KOPT-K1 (cell line): ENCODE measurements at regions not wholly inside any gene's neighbourhood (a gene's known extent, or its start where the extent isn't known, plus 50 kb on each side); places are given as distances from the start of the nearest gene placed in this dataset.

Source experiments
- H3K27ac ChIP-seq: fragments of 200-600 bp; sonication (generic); 2 replicates; pipeline ENCODE4 v1.5.1; 2016; ENCODE audit warnings: antibody characterized with exemption, mild to moderate bottlenecking, low read depth, low read length; ENCODE audit not compliant: poor library complexity, severe bottlenecking
- H3K36me3 ChIP-seq: fragments of 200-600 bp; sonication (generic); 2 replicates; pipeline ENCODE4 v1.5.1; 2017; ENCODE audit warnings: antibody characterized with exemption, mild to moderate bottlenecking, low read length, moderate library complexity; ENCODE audit not compliant: insufficient read depth
- H3K9me3 ChIP-seq: fragments of 200-600 bp; sonication (generic); 2 replicates; pipeline ENCODE4 v1.5.1; 2017; ENCODE audit warnings: antibody characterized with exemption, low read length, mild to moderate bottlenecking; ENCODE audit not compliant: insufficient read depth, poor library complexity, severe bottlenecking

DNA sequence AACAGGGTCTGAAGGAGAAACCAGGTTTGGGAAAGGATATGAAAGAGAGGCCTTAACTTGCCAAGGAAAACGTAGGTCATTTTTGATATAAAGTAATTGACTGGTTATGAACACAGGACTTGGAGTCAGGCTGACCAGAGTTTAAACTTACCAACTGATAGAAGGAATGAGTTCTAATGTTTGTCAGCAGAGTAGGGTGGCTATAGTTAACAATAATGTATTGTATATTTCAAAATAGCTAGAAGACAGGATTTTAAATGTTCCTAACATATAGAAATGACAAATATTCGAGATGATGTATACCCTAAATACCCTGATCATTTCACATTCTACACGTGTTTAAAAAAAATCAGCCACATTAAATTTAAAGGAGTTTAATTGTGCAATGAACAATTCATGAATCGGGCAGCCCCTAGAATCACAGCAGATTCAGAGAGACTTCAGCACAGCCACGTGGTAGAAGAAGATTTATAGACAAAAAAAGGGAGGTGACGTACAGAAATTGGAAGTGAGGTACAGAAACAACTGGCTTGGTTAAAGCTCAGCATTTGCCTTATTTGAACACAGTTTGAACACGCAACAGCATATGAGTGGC, 52.5 kb upstream of the PLEKHG7 start:
- H3K9me3 ChIP-seq = no peaks in the 10 kb centered on the region
- H3K36me3 ChIP-seq = no peaks in the 10 kb centered on the region
- no peak overlapping the region for H3K27ac ChIP-seq

- Histone ChIP-seq H3K9me3 (no peaks in the 10 kb centered on the region), H3K27ac (no peak overlapping the region), H3K36me3 (no peaks in the 10 kb centered on the region)
Measured at GRCh38 chr12:92649511-92650227, 53.1 kb upstream of the PLEKHG7 start.

DNA sequence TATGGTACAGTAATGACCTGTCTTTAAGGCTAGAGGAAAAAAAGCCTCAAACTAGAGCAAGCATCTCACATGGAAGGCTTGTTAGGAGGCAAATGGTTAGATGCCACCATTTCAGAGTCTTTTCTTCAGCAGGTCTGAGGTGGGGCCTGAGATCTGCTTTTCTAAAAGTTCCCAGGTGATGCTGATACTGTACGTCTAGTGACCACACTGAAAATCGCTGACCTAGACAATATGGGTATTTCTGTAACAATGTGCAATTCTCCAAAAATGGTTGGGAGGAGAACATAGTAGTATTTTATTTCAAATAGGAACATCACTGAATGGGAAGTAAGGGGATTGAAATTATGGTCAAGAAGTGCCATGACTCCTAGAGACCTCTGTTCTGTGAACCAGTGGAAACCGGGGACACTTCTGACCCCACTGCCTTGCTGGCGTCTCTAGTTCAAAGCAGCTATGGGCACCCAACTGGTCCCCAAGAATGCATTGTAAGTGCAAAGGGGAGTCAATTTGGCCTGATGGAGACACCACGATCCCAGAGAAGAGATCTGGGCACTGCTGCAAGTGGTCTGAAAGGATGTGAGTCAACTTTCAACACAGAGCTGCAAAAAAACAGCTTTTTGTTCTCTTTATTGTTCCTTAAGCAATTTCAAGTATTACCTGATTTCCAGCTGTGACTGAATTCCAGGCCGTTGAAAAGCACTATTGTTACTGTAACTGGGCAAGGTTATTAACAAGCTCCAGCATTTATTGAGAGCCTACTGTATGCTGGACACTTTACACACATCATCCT, 54.4 kb upstream of the PLEKHG7 start:
- H3K9me3 ChIP-seq = no peaks in the 10 kb centered on the region
- no peak overlapping the region for H3K27ac ChIP-seq
- H3K36me3 ChIP-seq = no peaks in the 10 kb centered on the region

DNA sequence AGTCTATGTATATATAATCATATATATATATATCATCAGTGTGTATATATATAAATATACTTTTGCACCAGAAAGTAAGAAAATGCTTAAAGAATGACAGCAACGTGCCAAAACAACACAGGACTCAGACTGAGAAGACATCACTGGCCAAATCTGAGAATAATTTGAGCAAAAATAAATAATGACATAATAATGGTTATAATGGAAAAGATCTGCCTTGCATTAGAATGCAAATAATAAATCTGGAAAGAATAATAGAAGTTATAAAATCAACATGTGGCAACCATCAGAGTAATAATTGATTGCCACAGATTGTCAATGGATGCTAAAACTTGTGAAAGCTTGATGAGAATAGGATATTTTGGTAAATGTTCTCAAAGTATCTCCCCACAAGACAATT, 61.5 kb upstream of the PLEKHG7 start:
- Histone ChIP-seq H3K27ac (no peak overlapping the region), H3K9me3 (no peaks in the 10 kb centered on the region), H3K36me3 (no peaks in the 10 kb centered on the region)

GRCh38 chr12:92640691-92641090, 62.1 kb upstream of the PLEKHG7 start:
- no peaks in the 10 kb centered on the region for H3K36me3 ChIP-seq

DNA sequence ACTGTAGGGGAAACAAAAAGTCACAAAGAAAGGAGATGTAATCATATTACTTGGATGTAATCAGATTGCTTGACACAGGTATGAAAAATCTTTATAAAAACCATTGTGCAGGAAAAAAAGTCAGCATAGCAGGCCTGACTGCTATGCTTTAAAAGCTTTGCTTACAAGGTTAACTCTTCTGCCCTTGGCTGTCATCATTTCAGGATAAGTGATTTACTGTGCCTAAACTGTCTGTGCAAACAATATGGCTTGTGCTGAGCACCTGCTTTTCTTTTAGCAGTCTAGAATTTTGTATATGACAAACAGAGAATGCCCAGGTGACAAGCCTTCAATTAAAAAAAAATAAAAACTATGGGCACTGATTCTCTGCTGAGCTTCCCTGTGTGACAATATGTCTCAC, 63.8 kb upstream of the PLEKHG7 start:
- H3K36me3 ChIP-seq = no peaks in the 10 kb centered on the region
- no peak overlapping the region for H3K27ac ChIP-seq
- H3K9me3 ChIP-seq = no peaks in the 10 kb centered on the region

More at GRCh38 chr12:92640691-92641090, 62.1 kb upstream of the PLEKHG7 start:
- H3K27ac ChIP-seq = no peak overlapping the region
- H3K9me3 ChIP-seq = no peaks in the 10 kb centered on the region

DNA sequence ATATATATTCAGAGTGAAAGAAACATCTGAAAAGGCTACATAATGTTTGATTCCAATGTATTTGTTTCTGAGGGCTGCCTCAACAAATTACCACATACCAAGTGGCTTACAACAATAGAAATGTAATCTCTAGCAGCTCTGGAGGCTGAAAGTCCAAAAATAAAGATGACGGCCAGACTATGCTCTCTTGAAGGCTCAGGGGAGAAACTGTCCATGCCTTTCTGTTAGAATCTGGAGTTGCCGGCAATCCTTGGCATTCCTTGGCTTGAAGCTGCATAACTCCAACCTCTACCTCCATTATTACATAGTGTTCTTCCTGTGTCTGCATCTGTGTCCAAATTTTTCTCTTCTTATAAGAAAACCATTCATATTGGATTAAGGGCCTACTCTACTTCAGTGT, 68.1 kb upstream of the PLEKHG7 start:
- no peak overlapping the region for H3K27ac ChIP-seq
- H3K9me3 ChIP-seq = no peaks in the 10 kb centered on the region
- no peaks in the 10 kb centered on the region for H3K36me3 ChIP-seq

- no peak overlapping the region for H3K27ac ChIP-seq
- H3K9me3 ChIP-seq = no peaks in the 10 kb centered on the region
- H3K36me3 ChIP-seq = no peaks in the 10 kb centered on the region
Measured at GRCh38 chr12:92634202-92634601, 68.6 kb upstream of the PLEKHG7 start.

DNA sequence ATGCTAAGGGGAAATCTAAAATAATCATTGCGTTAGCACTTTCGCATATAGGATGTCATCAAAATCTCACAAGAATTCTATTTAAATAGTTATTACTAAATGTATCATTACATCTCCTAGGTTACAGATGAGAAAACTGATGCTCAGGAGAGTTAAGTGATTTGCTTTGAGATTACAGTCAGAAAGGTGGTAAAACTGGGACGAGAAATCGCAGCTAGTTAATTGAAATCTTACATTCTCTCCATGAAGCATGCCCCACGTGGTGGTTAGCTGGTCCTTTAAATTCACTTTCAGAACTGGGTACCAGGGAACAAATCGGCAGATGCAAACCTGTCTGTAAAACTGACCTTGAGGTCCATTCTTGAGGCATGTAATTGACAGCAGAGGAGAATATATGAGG, 71.8 kb upstream of the PLEKHG7 start:
- Histone ChIP-seq H3K36me3 (no peaks in the 10 kb centered on the region), H3K9me3 (no peaks in the 10 kb centered on the region), H3K27ac (no peak overlapping the region)

GRCh38 chr12:92629349-92630065, 73.3 kb upstream of the PLEKHG7 start:
- H3K27ac ChIP-seq = no peak overlapping the region
- no peaks in the 10 kb centered on the region for H3K36me3 ChIP-seq
- no peaks in the 10 kb centered on the region for H3K9me3 ChIP-seq

DNA sequence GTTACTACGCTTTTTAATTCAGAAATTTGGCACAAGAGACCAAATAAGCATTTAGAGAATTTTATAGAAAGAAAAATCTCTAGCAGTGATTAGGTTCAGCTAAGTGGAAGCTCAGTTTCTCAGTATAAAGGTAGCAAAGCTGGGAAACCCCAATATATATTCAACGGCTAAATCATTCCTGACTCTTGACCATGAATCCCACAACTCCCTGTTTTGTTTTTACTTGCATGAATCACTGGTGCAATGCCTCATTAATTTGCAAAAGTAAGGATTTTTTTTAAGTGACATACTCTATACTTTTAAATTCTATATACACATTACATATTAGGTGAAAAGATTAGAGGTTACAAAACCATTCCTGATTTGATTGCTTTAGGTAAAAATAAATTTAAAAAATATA, 74.3 kb upstream of the PLEKHG7 start:
- no peak overlapping the region for H3K27ac ChIP-seq
- no peaks in the 10 kb centered on the region for H3K36me3 ChIP-seq
- H3K9me3 ChIP-seq = no peaks in the 10 kb centered on the region

DNA sequence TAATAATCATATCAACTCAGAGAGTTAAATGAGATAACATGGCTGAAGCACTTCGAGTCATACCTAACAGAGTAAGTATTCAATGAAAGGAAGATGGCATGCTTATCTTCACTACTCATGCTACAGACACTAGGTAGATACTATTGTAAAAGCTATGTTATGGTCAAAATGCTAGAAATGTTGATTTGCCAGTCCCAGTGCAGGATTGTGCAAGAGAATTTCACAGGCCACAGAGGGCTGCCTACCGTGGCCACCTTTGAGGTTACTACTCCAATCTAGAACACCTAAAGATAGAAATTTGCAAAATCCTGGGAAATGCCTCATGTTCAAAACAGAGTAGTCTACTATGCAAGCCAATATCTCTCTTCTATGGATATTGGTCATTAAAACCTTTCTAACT, 75.3 kb upstream of the PLEKHG7 start:
- Histone ChIP-seq H3K9me3 (no peaks in the 10 kb centered on the region), H3K27ac (no peak overlapping the region), H3K36me3 (no peaks in the 10 kb centered on the region)

DNA sequence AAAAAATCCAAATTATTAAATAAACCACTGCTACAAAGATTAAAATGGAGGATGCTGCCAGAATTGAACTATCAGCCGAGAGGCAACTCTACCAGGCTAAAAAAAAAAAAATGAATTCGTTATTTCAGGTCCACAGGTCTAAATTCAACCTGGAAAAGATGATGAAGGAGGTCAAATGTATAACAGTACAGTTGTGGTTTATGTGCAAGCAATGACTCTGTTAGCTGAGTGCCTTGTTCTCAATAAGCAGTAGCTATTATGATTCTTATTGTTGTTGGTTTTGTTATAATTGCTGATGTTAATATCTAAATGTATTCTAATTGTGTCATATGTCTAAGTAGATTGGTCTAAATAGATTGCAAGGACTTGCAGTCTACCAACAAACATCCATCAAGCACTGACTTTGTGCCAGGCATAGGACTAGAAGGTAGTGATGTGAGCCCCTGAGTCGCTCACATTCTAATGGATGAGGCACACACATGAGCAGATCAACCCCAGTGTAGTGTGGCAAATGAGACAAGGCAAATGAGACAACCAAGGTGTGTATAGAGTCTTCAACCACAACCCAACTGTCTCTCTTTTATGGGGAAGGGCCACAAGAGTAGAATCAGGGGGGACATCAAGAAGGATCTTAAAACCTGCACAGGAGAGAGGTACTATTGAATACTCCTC, 77.0 kb upstream of the PLEKHG7 start:
- peaks cover 9% of the 10 kb centered on the region for H3K9me3 ChIP-seq
- no peak overlapping the region for H3K27ac ChIP-seq
- H3K36me3 ChIP-seq = no peaks in the 10 kb centered on the region

GRCh38 chr12:92624236-92624635, 78.6 kb upstream of the PLEKHG7 start:
- Histone ChIP-seq H3K27ac (no peak overlapping the region), H3K36me3 (no peaks in the 10 kb centered on the region), H3K9me3 (peaks cover 9% of the 10 kb centered on the region)

GRCh38 chr12:92623386-92623785, 79.4 kb upstream of the PLEKHG7 start:
- H3K36me3 ChIP-seq = no peaks in the 10 kb centered on the region
- H3K27ac ChIP-seq = no peak overlapping the region
- H3K9me3 ChIP-seq = peaks cover 9% of the 10 kb centered on the region
